Left ventricle myocardium inferior (tissue), 1 donor: ENCODE measurements at regions not wholly inside any gene's neighbourhood (a gene's known extent, or its start where the extent isn't known, plus 50 kb on each side); places are given as distances from the start of the nearest gene placed in this dataset.

Source experiments
- DNase-seq: peaks from one replicate; pipeline ENCODE4 v3.0.0-alpha.2; 2020
- H3K27ac ChIP-seq: fragments of 200-600 bp; replicated peaks from 2 replicates; pipeline ENCODE4 v1.8.0; 2021
- H3K27me3 ChIP-seq: fragments of 200-600 bp; 2 replicates; pipeline ENCODE4 v1.8.0; 2021; ENCODE audit warnings: low read depth
- H3K36me3 ChIP-seq: fragments of 200-600 bp; 2 replicates; pipeline ENCODE4 v1.8.0; 2021
- H3K4me1 ChIP-seq: fragments of 200-600 bp; 2 replicates; pipeline ENCODE4 v1.8.0; 2021
- H3K4me3 ChIP-seq: fragments of 200-600 bp; 2 replicates; pipeline ENCODE4 v1.8.0; 2021; ENCODE audit warnings: mild to moderate bottlenecking, moderate library complexity
- H3K9me3 ChIP-seq: fragments of 200-600 bp; replicated peaks from 2 replicates; pipeline ENCODE4 v1.8.0; 2021
- intact Hi-C: fragments of 100-400 bp; cut with micrococcal nuclease; formaldehyde crosslinking; loops from one replicate; pipeline ENCODE4 v1.11.0; 2022
- TF ChIP-seq, protein P1 (sequence below): fragments of 200-600 bp; IDR thresholded peaks from 2 replicates; pipeline ENCODE4 v1.8.0; 2021; ENCODE audit warnings: antibody characterized with exemption, mild to moderate bottlenecking, borderline replicate concordance
- donor health status: DM: no; HTN: yes; CAD: no; lungs with severe emphysema.

DNA sequence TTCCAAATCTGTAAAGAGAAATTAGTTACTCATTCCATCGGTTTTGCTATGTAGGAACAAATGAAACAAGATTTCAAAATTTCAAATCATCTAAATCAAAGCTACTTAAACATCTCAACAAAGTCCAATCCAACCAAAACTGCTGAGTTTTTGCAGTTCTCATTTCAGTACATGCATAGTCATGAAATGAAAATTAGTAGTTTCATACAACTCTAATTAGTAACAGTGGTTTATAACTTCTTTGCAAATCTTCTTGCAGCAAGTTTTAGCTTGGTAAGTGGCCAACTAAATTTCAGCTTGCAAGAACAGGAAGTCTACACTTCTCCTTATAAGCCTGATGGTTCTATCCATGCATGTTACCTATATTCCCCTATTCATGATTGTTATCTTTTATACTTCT is 75.6 kb downstream of the SPRY2 start:
- Histone ChIP-seq H3K27ac (no peak overlapping the region), H3K27me3 (no peaks in the 10 kb centered on the region), H3K4me1 (no peaks in the 10 kb centered on the region), H3K4me3 (no peak overlapping the region), H3K9me3 (peaks cover 11% of the 10 kb centered on the region), H3K36me3 (no peaks in the 10 kb centered on the region)
- DNase-seq: no peak
- intact Hi-C loops: no loop called here
- TF ChIP-seq, protein P1, sequence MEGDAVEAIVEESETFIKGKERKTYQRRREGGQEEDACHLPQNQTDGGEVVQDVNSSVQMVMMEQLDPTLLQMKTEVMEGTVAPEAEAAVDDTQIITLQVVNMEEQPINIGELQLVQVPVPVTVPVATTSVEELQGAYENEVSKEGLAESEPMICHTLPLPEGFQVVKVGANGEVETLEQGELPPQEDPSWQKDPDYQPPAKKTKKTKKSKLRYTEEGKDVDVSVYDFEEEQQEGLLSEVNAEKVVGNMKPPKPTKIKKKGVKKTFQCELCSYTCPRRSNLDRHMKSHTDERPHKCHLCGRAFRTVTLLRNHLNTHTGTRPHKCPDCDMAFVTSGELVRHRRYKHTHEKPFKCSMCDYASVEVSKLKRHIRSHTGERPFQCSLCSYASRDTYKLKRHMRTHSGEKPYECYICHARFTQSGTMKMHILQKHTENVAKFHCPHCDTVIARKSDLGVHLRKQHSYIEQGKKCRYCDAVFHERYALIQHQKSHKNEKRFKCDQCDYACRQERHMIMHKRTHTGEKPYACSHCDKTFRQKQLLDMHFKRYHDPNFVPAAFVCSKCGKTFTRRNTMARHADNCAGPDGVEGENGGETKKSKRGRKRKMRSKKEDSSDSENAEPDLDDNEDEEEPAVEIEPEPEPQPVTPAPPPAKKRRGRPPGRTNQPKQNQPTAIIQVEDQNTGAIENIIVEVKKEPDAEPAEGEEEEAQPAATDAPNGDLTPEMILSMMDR: no peak

DNA sequence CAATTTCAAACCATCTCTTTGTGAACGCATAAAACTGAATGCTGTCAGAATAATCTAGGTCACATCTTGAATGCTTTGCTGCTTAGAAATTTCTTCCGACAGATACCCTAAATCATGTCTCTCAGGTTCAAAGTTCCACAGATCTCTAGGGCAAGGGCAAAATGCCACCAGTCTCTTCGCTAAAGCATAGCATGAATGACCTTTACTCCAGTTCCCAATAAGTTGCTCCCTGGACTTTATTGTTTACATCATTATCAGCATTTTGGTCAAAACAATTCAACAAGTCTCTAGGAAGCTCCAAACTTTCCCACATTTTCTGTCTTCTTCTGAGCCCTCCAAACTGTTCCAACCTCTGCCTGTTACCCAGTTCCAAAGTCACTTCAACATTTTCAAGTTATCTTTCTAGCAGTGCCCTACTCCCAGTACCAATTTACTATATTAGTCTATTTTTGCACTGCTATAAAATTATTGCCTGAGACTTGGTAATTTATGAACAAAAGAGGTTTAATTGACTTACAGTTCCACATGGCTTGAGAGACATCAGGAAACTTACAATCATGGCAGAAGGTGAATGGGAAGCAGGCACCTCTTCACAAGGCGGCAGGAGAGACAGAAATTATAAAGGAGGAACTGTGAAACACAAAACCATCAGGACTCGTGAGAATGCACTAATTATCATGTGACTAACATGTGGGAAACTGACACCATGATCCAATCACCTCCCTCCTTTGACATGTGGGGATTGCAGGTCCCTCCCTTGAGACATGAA is 77.0 kb downstream of the SPRY2 start:
- DNase-seq: no peak
- no peaks in the 10 kb centered on the region for H3K36me3 ChIP-seq
- H3K27ac ChIP-seq: no peak overlapping the region
- H3K4me1 ChIP-seq: no peaks in the 10 kb centered on the region
- H3K9me3 ChIP-seq: peaks cover 11% of the 10 kb centered on the region
- H3K27me3 ChIP-seq: no peaks in the 10 kb centered on the region
- TF ChIP-seq, protein P1: no peak
- no peak overlapping the region for H3K4me3 ChIP-seq
- intact Hi-C loops: no loop called here

DNA sequence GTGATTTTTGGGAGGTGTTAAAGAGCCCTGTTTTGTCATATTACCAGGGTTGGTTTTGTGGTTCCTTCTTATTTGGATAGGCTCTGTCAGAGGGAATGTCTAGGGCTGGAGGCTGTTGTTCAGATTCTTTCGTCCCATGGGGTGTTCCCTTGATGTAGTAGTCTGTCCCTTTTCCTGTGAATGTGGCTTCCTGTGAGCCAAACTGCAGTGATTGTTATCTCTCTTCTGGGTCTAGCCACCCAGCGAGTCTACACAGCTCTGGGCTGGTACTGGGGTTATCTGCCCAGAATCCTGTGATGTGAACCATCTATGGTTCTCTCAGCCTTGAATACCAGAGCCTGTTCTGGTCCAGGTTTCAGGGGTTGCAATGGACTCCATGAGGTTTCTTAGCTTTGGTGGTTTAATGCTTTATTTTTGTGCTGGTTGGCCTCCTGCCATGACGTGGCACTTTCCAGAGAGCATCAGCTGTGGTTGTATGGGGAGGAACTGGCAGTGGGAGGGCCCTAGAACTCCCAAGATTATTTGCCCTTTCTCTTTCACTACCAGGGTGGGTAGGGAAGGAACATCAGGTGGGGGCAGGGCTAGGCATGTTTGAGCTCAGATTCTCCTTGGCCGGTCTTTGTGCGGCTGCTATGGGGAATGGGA is 78.8 kb downstream of the SPRY2 start:
- no peak for DNase-seq
- no peaks in the 10 kb centered on the region for H3K27me3 ChIP-seq
- no peak overlapping the region for H3K4me3 ChIP-seq
- intact Hi-C loops: no loop called here
- H3K27ac ChIP-seq: no peak overlapping the region
- no peaks in the 10 kb centered on the region for H3K36me3 ChIP-seq
- TF ChIP-seq, protein P1: no peak
- no peaks in the 10 kb centered on the region for H3K4me1 ChIP-seq
- H3K9me3 ChIP-seq: peaks cover 11% of the 10 kb centered on the region

DNA sequence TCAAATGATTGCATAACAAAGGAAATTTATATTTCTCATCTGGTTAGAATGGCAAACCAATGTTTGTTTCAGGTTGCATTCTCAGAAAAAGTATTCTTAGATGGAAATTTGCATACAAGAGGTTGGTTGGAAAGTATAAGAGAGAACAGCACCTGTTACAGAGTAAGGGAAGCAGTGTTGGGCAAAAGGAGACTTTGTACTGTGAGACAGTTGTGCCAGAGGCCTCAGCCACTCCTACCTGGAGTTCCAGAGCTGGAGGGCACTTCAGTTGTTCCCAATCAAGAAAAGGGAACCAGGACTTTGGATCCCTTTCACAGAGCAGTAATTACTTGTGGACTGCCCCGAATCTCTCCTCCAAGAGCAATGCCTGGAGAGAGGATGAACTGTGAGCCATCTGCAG is 81.8 kb downstream of the SPRY2 start:
- Histone ChIP-seq H3K36me3 (no peaks in the 10 kb centered on the region), H3K4me1 (no peaks in the 10 kb centered on the region), H3K27ac (no peak overlapping the region), H3K4me3 (no peak overlapping the region), H3K9me3 (peaks cover 6% of the 10 kb centered on the region), H3K27me3 (no peaks in the 10 kb centered on the region)
- intact Hi-C loops: no loop called here
- DNase-seq: no peak
- TF ChIP-seq, protein P1: no peak

DNA sequence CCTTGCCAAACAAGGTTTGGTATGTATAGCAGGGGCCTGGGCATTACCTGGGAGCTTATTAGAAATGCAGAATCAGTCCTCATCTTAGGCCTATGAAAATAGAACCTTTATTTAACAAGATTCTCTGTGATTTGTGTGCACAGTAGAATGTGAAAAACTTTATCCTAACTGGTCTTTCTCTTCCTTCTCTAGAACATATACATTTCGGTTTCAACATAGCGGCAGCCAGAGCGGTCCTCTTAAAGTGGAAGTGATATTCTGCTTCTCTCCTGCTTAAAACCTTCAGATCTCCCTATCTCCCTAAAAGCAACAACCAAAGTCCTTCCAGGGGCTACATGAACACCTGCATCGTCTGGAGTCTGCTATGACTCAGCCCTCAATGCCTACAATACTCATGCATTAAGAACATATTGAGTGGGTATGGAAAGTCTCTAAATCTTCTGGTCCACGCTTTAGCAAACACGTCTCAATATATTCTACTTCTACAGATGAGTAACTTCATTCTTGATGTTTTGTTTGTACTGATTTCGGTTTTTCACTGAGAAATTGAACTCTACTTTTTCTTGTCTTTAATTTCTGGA is 84.5 kb downstream of the SPRY2 start:
- no peak overlapping the region for H3K27ac ChIP-seq
- DNase-seq: no peak
- H3K36me3 ChIP-seq: no peaks in the 10 kb centered on the region
- H3K27me3 ChIP-seq: no peaks in the 10 kb centered on the region
- H3K9me3 ChIP-seq: no peaks in the 10 kb centered on the region
- TF ChIP-seq, protein P1: no peak
- no peak overlapping the region for H3K4me3 ChIP-seq
- intact Hi-C loops: no loop called here
- H3K4me1 ChIP-seq: no peaks in the 10 kb centered on the region
